ENCODE measurements at regions not wholly inside any gene's neighbourhood (a gene's known extent, or its start where the extent isn't known, plus 50 kb on each side); places are given as distances from the start of the nearest gene placed in this dataset.

- TF ChIP-seq, protein P1, sequence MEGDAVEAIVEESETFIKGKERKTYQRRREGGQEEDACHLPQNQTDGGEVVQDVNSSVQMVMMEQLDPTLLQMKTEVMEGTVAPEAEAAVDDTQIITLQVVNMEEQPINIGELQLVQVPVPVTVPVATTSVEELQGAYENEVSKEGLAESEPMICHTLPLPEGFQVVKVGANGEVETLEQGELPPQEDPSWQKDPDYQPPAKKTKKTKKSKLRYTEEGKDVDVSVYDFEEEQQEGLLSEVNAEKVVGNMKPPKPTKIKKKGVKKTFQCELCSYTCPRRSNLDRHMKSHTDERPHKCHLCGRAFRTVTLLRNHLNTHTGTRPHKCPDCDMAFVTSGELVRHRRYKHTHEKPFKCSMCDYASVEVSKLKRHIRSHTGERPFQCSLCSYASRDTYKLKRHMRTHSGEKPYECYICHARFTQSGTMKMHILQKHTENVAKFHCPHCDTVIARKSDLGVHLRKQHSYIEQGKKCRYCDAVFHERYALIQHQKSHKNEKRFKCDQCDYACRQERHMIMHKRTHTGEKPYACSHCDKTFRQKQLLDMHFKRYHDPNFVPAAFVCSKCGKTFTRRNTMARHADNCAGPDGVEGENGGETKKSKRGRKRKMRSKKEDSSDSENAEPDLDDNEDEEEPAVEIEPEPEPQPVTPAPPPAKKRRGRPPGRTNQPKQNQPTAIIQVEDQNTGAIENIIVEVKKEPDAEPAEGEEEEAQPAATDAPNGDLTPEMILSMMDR (IDR thresholded peaks at IDR 0.05; ENCODE audit: poor library complexity, severe bottlenecking), result no peak
- TF ChIP-seq RAD21 (conservative IDR thresholded peaks at IDR 0.05) (no peak), REST (IDR thresholded peaks at IDR 0.05; ENCODE audit: borderline replicate concordance) (no peak), TAF1 (IDR thresholded peaks at IDR 0.05; ENCODE audit: low read depth) (no peak), EP300 (conservative IDR thresholded peaks at IDR 0.05; ENCODE audit: poor library complexity, severe bottlenecking) (no peak), EZH2 (IDR thresholded peaks at IDR 0.05; ENCODE audit: borderline replicate concordance, insufficient read depth, low read length, poor library complexity, severe bottlenecking) (no peak)
These were observed 89.5 kb downstream of the HES1 start for GRCh38 chr3:194225418-194225812.

Data from neural cell (in vitro differentiated cells).